IPS-NIHi7 (cell line): ENCODE measurements at regions not wholly inside any gene's neighbourhood (a gene's known extent, or its start where the extent isn't known, plus 50 kb on each side); places are given as distances from the start of the nearest gene placed in this dataset.
"Not testable (repeated sequence)": the region's sequence is repeated elsewhere in the genome, so short reads cannot be mapped to it uniquely, and the experiment has no call there.

ENCODE experiments used
- DNase-seq: peaks from one replicate; pipeline ENCODE4 v3.0.0; 2012; ENCODE audit warnings: mixed read lengths; ENCODE audit errors: extremely low spot score

GRCh38 chr2:48219555-48220436 is 94.7 kb upstream of the FOXN2 start:
- DNase-seq = no peak

- no peak for DNase-seq
Measured at GRCh38 chr2:48220501-48220900, 94.0 kb upstream of the FOXN2 start.

GRCh38 chr2:48221846-48222516 is 92.5 kb upstream of the FOXN2 start:
- DNase-seq = no peak

GRCh38 chr2:48227617-48228344 is 86.7 kb upstream of the FOXN2 start:
- no peak for DNase-seq

- no peak for DNase-seq
Measured at GRCh38 chr2:48228345-48228684, 86.2 kb upstream of the FOXN2 start.

GRCh38 chr2:48229063-48229462 is 85.4 kb upstream of the FOXN2 start:
- no peak for DNase-seq

GRCh38 chr2:48230834-48231233 is 83.6 kb upstream of the FOXN2 start:
- DNase-seq = no peak

GRCh38 chr2:48232351-48232750 is 82.1 kb upstream of the FOXN2 start:
- DNase-seq = no peak

GRCh38 chr2:48233005-48233404 is 81.5 kb upstream of the FOXN2 start:
- no peak for DNase-seq

GRCh38 chr2:48233824-48234223 is 80.7 kb upstream of the FOXN2 start:
- DNase-seq = not testable (repeated sequence)

GRCh38 chr2:48235076-48235475 is 79.4 kb upstream of the FOXN2 start:
- DNase-seq = no peak

GRCh38 chr2:48238381-48238780 is 76.1 kb upstream of the FOXN2 start:
- DNase-seq = no peak

- DNase-seq = no peak
Measured at GRCh38 chr2:48240912-48241311, 73.6 kb upstream of the FOXN2 start.

- DNase-seq = no peak
Measured at GRCh38 chr2:48247206-48247605, 67.3 kb upstream of the FOXN2 start.

GRCh38 chr2:48248251-48248933 is 66.1 kb upstream of the FOXN2 start:
- peak; percentile 67 for DNase-seq

- DNase-seq = no peak
Measured at GRCh38 chr2:48249025-48249424, 65.5 kb upstream of the FOXN2 start.

GRCh38 chr2:48249631-48250473 is 64.6 kb upstream of the FOXN2 start:
- no peak for DNase-seq

- no peak for DNase-seq
Measured at GRCh38 chr2:48250474-48250844, 64.0 kb upstream of the FOXN2 start.

GRCh38 chr2:48250943-48251342 is 63.5 kb upstream of the FOXN2 start:
- no peak for DNase-seq

- no peak for DNase-seq
Measured at GRCh38 chr2:48251437-48252148, 62.9 kb upstream of the FOXN2 start.

- no peak for DNase-seq
Measured at GRCh38 chr2:48253301-48253700, 61.2 kb upstream of the FOXN2 start.
